Putamen (tissue), 1 donor: ENCODE measurements at regions not wholly inside any gene's neighbourhood (a gene's known extent, or its start where the extent isn't known, plus 50 kb on each side); places are given as distances from the start of the nearest gene placed in this dataset.
"Not testable (repeated sequence)": the region's sequence is repeated elsewhere in the genome, so short reads cannot be mapped to it uniquely, and the experiment has no call there.

Experiments
- DNase-seq: peaks from one replicate; pipeline ENCODE4 v3.0.0-alpha.2; 2016; ENCODE audit warnings: low spot score

DNA sequence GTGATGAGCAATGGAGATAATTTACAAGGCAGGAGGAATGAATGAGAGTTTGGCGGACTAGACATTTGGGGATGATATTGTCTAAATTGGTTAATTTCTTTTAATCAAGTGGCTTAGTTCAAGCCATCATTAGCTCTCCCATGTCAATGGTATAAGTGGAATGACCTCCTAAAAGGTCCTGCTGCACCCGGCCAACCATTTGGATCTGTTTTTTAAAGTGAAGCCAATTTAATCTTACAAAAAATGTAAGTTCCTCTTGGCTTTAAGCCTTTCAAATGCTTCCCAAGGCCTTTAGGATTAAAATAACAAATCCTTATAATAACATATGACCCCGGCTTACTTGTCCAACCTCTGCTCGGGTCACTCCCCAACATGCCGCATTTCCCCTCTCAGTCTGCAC, 484.4 kb upstream of the ADAMTS9 start:
- no peak for DNase-seq

DNA sequence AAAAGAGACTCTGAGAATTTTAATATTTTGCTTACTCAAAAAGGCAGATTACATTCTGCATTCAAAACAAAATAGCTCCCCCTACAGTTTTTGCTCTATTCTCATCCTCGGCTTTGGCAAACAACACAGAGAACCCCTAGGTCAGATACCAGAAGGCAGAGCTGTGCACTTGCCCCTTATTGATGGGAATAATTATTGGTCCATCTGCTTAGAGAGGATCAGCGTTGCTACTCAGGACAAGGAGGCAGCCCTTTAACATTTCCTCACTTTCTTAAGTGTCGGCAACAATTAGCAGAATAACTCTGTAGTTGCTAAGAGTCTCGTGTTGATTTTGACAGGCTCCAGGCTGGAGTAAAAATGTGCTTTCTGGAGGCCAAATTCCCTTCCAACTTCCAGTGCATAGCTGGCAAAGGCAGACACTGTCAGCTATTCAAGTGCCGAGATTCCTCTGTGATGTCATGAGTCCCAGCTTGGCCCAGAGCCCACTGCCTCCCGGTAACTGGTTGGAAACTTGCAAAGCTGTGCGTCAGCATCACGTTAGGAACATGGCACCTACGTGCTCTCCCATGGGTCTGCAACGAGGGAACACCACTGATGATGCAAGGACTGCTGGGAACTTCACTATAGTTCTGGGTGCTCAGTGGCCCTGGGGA, 482.7 kb upstream of the ADAMTS9 start:
- DNase-seq: peak; percentile 3

DNA sequence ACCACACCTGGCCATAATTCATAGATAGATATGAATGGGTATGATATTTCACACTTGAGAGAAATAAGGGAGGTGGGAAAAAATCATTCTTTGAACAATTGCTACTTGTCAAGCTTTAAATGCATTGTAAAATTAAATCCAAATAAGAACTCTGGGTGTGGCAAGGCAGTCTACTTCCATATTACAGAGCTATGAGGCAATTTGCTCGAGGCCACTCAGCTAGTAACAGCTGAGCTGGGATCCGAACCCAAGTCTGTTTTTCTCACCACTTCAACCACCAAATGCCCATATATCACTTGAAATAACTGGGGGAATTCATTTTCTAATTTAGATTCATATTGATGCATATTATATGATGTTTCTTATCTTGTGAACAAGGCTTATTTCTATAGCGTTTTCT, 482.2 kb upstream of the ADAMTS9 start:
- no peak for DNase-seq

DNA sequence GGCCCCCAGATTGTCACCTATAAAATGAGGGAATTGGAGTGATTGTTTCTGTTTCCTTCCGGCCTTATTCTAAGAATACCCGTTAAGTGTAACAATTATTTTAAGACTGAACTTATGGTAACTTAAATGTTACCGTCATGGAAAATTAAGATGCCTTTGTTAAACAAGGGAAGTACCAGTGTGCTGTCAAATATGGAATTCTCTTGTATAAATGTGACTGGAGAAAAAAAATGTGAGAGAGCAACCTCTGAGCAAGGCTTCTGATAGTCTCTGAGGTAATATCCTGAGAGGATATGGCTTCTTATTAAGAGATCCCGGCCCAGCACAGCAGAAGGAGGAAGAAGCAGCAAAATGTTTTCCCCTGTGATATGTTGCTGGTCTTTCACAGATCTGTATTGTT, 480.7 kb upstream of the ADAMTS9 start:
- no peak for DNase-seq

DNA sequence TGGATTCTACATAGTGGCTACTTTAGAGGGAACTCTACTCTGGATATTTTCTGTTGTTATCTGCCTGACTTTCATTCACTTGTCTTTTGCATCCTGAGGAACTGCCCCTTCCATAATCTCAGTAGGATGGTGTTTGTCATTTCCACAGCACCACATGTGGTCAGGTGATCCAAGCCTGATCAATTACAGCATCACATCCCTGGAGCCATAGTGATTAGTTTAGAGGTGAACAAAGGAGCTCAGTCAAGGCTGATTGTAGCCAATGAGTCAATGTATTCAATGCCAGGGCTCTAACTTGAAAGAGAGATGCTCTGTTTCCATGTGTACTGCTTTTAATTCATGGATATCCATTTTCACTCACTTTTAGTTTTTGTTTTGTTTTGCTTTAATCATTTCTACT, 478.7 kb upstream of the ADAMTS9 start:
- DNase-seq: no peak

DNA sequence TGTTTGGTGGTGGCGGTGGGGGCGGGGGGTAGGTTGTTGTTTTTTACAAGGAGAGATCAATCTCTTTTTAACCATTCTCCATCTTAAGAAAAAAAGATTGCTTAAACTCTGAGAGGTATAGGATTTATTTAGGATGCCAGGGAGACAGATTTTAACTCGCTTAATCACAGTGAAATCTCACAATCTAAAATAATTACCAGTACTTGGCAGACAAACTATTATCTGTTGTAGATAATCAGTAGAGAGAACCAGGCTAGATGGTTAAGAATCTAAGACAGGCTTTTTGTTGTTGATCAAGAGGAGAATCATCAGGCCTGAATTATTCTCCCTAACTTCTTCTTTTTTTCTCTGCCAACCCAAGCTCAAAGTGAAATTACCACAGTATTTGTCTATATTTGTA, 470.2 kb upstream of the ADAMTS9 start:
- DNase-seq: no peak

DNA sequence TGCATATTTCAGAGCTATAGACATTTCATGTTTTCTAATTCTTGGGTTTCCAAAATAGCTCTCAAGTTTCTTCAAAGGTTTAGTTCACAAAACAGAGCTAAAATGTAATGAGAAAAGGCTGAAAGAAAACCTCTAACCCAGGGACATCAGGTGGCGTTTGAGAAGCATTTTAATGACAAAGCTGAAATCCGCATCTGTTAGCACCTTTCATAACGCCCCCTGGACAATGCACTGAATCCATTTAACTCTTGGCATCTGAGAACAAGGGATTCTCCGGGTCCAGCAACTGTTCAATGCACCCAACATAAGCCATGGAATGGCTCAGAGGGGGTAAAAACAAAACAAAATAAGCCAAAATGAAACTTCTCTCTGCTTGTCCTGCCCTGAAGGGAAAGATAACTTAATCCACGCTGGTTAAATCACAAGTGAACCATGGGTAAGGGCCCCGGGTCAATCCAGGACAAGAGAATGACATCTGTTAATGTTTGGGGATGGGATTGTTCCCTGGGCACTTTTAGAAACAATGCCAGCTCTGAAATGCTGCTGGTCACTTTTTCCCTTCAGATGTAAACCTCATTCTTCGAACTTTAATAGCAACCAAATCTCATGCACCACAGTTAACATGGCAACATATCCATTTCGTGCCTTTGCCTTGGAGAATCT, 466.2 kb upstream of the ADAMTS9 start:
- DNase-seq: no peak

DNA sequence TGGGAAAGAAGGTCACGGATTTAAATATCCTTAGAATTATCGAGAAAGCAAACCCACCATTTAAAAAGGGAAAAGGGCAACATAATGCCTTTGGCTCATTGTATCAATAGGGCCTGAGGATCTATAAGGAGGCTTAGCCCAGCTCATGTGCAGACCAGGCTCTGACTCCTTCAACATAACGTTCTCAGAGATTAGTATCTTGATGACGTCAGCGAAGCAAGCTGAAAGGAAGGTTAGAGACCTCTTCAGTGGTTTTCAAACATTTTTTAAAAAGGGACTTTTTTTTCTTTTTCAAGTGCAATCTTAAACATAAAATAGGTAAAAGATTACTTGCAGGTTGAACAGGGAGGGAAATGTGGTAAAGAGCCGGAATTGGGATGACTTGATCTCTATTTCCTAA, 463.9 kb upstream of the ADAMTS9 start:
- no peak for DNase-seq

DNA sequence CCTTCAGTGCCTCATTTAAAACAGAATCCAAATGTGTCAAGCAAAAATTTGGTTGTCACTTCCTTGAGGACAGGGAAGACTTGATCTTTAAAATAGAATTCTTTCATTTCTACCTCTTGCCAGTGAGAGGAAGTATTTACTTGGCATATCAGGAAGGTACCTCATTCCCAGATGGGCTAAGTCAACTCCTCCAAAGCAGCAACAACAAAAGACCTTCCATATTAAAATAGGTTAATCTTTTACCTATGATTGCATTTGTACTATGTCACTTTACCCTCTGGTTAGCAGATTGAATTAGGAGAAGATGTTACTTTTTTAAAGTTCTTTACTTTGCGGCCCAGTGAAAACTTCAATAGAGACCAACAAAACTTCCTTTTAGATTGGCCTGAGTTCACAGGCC, 462.1 kb upstream of the ADAMTS9 start:
- no peak for DNase-seq

DNA sequence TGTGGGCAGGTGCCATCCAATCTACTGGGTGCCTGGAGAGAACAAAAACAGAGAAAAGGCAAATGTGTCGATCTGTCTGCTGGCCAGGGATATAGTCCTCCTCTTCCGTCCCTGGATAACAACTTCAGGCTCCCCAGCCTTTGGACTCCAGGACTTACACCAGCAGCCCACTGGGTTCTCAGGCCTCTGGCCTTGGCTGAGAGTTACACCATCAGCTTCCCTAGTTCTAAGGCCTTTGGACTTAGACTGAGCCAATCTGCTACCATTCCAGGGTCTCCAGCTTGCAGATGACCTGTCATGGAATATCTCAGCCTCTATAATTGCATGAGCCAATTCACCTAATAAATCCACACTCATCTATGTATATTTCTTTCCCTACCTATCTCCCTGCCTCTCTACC, 460.9 kb upstream of the ADAMTS9 start:
- DNase-seq: no peak

DNA sequence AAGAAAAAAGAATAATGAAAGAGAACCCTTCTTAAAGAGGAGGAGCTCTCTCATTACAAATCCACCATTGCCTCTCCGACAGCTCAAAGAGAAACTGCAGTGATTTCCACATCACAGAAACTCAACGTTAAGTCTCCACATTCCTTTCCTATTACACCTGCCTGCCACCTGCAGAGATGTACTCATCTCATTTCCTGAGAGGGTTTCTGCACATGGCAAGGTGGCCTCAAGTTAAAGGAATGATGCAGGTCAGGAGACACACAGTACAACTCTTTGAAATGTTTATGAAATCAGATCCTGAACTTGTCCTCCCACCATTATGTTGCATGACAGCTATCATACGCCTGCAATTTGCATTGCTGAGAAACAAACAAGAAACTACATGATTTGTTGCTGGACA, 458.4 kb upstream of the ADAMTS9 start:
- no peak for DNase-seq

DNA sequence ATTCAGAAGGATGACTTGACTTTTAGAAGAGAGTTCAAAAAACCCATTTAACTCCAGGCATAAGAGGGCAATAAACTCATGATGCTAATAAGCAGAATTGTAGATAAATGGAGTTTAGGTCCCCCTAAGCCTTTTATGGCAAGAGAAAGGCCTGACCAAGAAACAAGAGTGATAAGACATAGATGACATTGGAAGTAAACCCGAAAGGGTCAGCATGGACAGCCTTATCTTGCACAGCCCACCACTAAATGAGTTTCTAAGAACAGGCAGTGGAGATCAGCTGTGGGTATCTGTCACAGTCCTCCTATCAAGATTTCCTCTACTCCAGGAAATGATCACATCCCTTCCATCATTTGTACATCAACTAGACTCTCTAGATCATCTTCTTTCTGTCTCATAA, 457.9 kb upstream of the ADAMTS9 start:
- DNase-seq: no peak

DNA sequence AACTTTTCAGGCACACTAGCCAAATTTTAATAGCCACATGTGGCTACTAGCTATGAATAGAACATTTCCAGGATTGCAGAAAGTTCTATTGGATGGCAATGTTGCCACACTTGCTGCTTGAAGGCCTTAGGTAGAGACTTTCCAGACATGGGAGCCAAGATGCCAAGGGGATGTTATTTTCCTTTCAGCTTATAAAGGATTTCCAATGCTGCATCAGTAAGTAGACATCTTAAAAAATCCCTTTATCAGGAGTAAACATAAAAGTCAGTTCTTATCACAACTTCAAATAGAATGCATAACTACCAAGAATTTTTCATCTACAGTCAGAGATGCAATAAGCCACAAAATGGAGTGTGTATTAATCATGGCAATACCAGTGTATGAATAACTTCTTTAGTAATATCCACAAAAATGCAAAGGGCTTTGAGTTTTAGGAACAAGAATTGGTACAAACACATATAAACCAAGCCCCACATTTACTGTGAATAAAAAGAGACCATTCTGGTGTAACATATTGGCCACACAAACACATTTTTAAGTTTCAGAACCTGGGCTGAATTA, 457.1 kb upstream of the ADAMTS9 start:
- no peak for DNase-seq

DNA sequence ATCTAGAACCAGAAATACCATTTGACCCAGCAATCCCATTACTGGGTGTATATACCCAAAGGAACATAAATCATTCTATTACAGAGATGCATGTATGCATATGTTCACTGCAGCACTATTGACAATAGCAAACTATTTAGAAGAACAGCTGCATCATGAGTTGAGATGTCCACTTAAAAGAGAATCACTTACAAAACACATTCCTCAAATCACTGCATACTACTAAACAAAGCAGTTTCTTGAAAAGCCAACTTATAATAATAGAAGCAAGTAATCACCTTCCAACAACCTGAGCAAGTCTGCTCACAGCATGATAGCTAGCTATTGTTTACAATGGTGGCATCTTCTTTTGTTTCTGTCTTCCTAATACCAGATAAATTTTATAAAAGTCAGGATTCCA, 454.7 kb upstream of the ADAMTS9 start:
- DNase-seq: no peak

DNA sequence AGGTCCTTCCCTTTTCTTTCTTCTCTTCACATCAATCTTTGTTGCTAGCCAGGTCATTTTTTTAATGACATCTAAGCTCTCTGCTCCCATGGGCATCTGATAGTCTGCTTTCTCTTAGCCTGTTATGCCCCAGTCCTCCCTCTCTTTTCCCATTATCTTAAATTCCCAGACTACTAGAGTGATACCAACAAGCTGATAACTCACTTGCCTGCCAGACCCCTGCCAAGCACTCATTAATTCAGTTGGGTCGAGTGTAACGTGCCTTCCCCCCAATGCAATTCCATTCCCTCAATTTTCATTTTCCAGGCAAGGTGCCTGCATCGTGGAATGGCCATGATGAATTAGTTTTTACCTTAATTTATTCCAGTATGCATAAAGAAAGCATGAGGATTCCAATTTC, 450.8 kb upstream of the ADAMTS9 start:
- DNase-seq: no peak

DNA sequence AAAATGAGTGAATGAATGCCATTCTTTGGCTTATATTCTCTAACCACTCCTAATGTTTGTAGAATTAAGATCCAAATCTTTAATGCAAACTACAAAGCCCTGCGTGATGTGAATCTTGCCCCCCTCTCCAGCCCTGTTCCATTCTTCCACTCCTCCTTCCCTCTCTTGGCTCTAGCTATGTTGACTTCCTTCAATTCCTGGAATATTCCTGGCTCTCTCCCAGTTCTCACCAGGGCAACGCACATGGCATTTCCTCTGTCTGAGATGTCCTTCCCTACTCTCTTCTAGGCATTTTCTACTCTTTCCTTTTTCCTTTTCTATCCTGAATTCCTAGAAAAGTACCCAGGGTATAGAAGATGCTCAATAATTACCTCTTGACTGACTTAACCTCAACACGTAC, 446.0 kb upstream of the ADAMTS9 start:
- DNase-seq: not testable (repeated sequence)

DNA sequence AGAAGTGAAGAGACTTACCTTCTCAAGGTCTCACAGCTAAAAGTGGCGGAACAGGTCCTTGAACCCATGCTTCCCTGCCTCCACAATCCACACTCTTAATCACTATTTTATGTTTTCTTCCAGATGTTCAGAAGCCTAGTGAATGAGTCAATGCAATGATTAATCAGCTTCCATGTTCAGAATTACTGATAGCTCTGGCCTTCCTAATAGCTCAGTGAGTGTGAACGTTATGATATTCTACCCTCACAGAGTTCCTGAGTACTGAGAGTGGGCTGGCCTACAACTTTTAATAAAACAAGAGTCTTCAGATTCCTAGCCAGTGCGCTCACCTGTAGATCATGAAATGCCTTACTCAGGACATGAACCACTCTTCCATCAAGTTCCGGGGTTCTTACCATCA, 443.0 kb upstream of the ADAMTS9 start:
- no peak for DNase-seq

DNA sequence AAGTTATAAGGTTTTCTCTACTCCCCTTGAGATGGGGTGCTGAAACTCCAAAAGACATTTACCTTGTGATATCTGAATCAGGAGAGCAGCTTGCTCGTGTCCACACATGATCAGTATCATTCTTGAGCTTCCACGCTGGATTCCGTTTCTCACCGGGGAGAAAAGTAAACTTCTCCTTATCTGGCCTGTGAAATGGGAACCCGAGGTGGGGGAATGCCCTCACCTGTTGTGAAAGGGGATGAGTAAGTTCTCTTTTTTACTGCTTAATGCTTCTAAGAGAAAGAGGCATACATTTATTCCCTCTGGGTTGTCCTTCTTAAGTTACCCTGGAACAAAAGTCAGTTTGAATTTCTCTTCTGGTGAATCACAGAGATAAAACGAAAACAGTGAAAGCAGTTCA, 440.5 kb upstream of the ADAMTS9 start:
- no peak for DNase-seq

DNA sequence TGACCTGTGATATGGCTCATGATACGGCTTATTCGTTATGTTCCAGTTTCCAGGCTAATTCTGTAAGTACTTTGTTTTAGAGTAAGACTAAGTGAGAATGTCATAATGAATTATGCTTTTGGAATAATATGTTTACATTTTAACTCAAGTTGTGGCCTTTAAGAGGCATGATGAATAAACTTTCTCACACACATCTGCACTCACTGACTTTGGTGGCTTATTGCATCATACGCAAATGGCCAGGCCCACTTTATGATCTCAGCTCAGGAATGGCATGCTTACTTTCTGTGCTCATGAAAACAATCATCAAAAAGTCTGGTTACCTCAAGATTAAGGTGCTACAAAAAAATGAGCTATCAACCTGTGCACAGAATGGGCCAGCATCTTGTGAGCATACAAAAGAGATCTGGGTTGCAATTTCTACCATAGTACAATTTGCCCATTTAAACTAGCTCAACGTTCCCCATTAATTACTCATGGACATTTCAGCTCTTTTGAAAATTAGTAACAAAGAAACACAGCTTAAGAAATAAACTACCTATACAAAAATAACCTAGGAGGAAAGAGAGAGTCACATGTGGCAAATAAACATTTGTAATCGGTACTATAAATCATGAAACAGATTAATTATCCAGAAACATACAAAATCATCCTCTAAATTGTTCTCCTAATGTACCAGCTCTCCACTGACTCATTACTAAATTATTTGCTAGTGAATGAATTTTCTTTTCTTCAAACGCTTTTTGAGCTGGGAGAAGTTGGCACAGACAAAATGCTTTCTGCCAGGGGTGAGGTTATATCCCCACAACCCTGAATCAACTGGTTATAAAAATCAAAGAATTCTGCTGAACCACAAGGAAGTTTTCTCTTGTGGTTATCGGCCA, 439.0 kb upstream of the ADAMTS9 start:
- no peak for DNase-seq

DNA sequence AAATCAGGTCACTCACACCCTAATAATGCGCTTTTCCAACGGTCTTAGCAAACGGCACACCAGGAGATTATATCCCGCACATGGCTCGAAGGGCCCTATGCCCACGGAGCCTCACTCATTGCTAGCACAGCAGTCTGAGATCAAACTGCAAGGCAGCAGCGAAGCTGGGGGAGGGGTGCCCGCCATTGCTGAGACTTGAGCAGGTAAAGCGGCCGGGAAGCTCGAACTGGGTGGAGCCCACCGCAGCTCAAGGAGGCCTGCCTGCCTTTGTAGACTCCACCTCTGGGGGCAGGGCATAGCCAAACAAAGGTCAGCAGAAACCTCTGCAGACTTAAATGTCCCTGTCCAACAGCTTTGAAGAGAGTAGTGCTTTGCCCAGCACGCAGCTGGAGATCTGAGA, 432.4 kb upstream of the ADAMTS9 start:
- not testable (repeated sequence) for DNase-seq

DNA sequence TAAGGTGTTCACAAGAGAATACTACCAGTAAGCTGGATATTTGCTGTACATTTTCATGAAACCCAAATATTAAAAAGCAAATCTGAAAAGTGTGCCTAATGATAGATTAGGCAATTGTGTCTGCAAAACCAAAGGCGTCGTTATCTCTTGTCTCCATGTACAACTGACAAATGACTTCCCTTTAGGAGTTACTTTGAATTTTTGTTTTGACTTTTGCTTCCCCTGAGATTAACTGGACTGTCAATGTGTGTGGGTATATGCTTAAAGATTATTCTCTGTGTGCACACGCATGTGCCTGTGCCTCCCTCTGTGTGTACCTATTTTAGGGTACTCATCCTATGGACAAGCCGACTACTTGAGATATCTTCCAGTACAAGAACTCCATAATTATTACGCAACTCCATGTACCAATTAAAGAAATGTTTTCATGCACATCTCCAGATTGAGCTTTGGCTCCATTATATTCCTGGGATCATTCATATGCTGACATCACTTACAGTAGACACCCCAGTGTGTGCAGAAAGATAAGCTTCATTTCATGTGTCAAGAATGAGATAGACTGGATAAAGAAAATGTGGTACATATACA, 431.2 kb upstream of the ADAMTS9 start:
- DNase-seq: no peak

DNA sequence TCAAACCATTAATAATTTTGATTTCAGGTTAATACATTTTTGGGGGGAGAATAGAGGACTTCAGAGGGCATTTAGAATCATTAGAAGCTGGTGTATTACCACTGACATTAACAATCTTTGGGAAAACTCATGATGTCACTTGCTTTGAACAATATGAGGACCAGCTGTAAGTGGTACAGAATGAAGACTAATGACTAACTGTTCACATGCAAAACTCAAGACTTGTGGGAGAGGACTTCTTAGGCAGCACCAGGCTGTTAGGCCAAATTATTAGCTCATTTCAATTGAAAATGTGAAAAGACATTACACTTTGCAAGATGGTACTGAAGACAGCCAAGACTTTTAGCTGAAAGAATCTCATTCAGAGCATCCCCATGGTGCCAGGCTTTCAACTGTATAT, 426.2 kb upstream of the ADAMTS9 start:
- DNase-seq: no peak
